Fibroblast of mammary gland (primary cell): ENCODE measurements at regions not wholly inside any gene's neighbourhood (a gene's known extent, or its start where the extent isn't known, plus 50 kb on each side); places are given as distances from the start of the nearest gene placed in this dataset.

ENCODE experiments used
- DNase-seq: peaks from one replicate; pipeline ENCODE4 v3.0.0-alpha.2; 2010; ENCODE audit warnings: low read depth
- H3K4me3 ChIP-seq: 2 replicates; pipeline ENCODE4 v1.5.1; 2011; ENCODE audit warnings: low read depth, mild to moderate bottlenecking, low read length, moderate library complexity; ENCODE audit not compliant: control insufficient read depth
- TF ChIP-seq, protein P1 (sequence below): conservative IDR thresholded peaks from 2 replicates; pipeline ENCODE4 v1.5.1; 2011; ENCODE audit warnings: low read depth, low read length, inconsistent platforms; ENCODE audit not compliant: control insufficient read depth, insufficient read depth

GRCh38 chr3:95134693-95135413 lies 1072.0 kb downstream of the NSUN3 start:
- TF ChIP-seq, protein P1, sequence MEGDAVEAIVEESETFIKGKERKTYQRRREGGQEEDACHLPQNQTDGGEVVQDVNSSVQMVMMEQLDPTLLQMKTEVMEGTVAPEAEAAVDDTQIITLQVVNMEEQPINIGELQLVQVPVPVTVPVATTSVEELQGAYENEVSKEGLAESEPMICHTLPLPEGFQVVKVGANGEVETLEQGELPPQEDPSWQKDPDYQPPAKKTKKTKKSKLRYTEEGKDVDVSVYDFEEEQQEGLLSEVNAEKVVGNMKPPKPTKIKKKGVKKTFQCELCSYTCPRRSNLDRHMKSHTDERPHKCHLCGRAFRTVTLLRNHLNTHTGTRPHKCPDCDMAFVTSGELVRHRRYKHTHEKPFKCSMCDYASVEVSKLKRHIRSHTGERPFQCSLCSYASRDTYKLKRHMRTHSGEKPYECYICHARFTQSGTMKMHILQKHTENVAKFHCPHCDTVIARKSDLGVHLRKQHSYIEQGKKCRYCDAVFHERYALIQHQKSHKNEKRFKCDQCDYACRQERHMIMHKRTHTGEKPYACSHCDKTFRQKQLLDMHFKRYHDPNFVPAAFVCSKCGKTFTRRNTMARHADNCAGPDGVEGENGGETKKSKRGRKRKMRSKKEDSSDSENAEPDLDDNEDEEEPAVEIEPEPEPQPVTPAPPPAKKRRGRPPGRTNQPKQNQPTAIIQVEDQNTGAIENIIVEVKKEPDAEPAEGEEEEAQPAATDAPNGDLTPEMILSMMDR = no peak
- no peak for DNase-seq
- H3K4me3 ChIP-seq = no peak overlapping the region

DNA sequence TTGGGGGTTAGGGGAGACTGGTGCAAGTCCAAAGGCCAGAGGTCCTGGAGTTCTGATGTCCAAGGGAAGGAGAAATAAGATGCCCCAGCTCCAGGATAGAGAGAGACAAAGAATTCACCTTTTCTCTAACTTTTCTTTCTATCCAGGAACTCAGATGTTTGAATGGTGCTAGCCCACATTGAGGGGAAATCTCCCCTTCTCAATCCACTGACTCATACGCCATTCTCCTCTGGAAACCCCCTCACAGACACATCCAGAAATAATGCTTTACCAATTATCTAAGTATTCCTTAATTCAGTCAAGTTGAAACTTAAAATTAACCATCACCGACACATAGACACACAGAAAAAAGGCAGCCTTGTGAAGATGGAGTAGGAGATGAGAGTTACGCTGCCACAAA lies 1085.2 kb downstream of the NSUN3 start:
- no peak for DNase-seq
- TF ChIP-seq, protein P1 = no peak
- H3K4me3 ChIP-seq = no peak overlapping the region

DNA sequence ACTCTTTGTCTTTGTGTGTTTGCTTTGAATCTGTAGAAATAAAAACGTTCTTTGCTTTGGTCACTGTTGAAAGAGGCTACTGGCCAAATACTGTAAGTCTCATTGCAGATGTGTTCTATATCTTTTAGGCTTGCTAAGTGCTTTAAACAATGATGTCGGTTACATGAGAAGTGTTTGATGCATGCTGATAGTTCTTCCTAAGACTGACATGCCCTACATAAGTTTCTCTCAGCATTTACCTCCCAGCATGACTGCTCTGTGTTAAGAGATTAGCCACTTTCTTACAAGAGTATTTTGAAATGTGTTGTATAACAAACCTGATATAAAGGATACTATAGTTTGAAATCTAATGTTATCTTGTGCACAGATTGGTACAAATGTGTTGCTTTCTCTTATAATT lies 1088.7 kb downstream of the NSUN3 start:
- no peak overlapping the region for H3K4me3 ChIP-seq
- DNase-seq = no peak
- TF ChIP-seq, protein P1 = no peak

- TF ChIP-seq, protein P1 = no peak
- peak; percentile 2 for DNase-seq
- no peak overlapping the region for H3K4me3 ChIP-seq
These were observed 1091.9 kb downstream of the NSUN3 start for GRCh38 chr3:95154766-95155165.

DNA sequence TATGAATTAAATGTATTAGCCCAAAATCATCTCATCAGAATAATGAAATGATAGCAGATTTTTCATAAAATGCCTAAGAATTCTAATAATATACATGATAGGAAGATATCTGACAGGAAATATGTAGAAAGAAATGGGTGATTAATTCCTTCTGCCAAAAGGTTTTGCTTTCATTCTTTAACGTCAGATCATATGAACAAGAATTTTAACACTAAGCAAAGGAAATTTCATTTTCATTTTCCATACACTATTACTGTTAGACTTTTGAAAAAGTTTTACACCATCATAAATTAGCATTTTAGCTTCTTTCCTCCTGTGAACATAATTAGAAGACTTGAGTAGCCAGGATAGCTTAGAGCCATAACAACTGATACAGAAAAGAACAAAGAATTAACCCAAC lies 1099.9 kb downstream of the NSUN3 start:
- TF ChIP-seq, protein P1 = no peak
- H3K4me3 ChIP-seq = no peak overlapping the region
- no peak for DNase-seq

- no peak for DNase-seq
- no peak overlapping the region for H3K4me3 ChIP-seq
- TF ChIP-seq, protein P1 = no peak
These were observed 1104.9 kb downstream of the NSUN3 start for GRCh38 chr3:95167748-95168147.
